ENCODE measurements at regions not wholly inside any gene's neighbourhood (a gene's known extent, or its start where the extent isn't known, plus 50 kb on each side); places are given as distances from the start of the nearest gene placed in this dataset.

DNA sequence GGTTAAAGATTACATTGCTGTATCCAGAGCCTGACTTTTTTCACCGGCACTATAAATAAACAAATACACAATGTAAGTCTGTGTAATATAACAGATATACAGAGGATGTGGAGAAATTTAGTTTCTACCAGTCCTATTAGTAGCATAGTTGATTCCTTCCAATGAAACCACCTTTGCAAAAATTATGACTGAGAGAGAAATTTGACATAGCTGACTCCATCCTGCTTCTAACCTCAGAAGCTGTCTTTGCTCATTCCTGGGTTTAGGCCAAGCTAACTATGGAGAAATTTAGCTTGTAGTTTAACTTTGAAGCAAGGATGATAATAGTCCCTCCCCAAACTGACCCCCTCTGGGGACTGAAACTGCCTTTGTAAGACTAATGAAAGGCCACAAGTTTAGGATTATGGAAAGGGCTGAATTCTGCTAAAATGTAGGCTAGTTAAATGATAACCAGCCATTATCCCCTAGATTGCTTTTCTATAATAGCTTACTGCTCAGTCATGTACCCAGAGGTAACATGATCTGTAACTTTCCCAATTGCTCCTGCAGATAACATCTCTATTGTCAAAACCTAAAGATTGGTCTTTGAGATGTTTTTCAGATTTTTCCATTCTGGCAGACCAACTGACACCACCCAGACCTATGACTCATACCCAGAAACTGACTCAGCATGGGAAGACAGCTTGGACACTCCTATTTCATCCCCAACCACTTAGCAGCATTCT, 172.8 kb upstream of the ARG1 start:
- Histone ChIP-seq H3K4me3 (no peak overlapping the region), H3K27me3 (no peaks in the 10 kb centered on the region), H3K27ac (no peak overlapping the region), H3K9me3 (no peaks in the 10 kb centered on the region), H3K4me1 (ENCODE audit: insufficient read depth) (peaks cover 4% of the 10 kb centered on the region), H3K36me3 (no peaks in the 10 kb centered on the region)
- DNase-seq: no peak
- 79 to 97% (median 82%) methylated on average over 1 of the region's 1 CpG for WGBS, 3 donors
- TF ChIP-seq POLR2A (IDR thresholded peaks at IDR 0.05) (no peak), CTCF (IDR thresholded peaks at IDR 0.05) (no peak), EP300 (IDR thresholded peaks at IDR 0.05) (no peak)
- intact Hi-C loops (cut with DNase I): no loop called here

- no peaks in the 10 kb centered on the region for H3K9me3 ChIP-seq
- no peak overlapping the region for H3K27ac ChIP-seq
- no peaks in the 10 kb centered on the region for H3K36me3 ChIP-seq
- DNase-seq: no peak
- peaks cover 4% of the 10 kb centered on the region for H3K4me1 ChIP-seq (ENCODE audit: insufficient read depth)
- H3K4me3 ChIP-seq: no peak overlapping the region
- no peak for TF ChIP-seq EP300 (IDR thresholded peaks at IDR 0.05)
- no peak for TF ChIP-seq CTCF (IDR thresholded peaks at IDR 0.05)
- TF ChIP-seq POLR2A (IDR thresholded peaks at IDR 0.05): no peak
- WGBS, 3 donors: 80 to 86% (median 82%) methylated on average over 2 of the region's 2 CpGs
- intact Hi-C loops (cut with DNase I): no loop called here
- H3K27me3 ChIP-seq: no peaks in the 10 kb centered on the region
These were observed 172.1 kb upstream of the ARG1 start for GRCh38 chr6:131400779-131401496.

- H3K27me3 ChIP-seq: no peaks in the 10 kb centered on the region
These were observed 164.2 kb upstream of the ARG1 start for GRCh38 chr6:131408811-131409210.

DNA sequence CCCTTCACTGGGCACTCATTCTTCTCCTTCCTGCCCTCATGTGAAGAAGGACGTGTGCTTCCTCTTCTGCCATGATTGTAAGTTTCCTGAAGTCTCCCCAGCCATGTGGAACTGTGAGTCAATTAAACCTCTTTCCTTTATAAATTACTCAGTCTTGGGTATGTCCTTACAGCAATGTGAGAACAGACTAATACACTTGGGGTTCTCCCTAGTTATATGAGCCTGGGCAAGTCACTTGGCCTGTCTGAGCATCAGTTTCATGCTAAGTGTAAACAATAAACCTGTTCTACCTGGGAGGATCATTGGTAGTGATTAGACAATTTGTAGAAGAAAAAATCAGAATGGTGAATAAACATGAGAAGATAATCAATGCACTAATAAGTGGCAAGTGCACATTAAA, 162.2 kb upstream of the ARG1 start:
- Histone ChIP-seq H3K9me3 (no peaks in the 10 kb centered on the region), H3K4me3 (no peak overlapping the region), H3K4me1 (ENCODE audit: insufficient read depth) (no peaks in the 10 kb centered on the region), H3K27me3 (no peaks in the 10 kb centered on the region), H3K27ac (no peak overlapping the region), H3K36me3 (no peaks in the 10 kb centered on the region)
- no peak for DNase-seq
- WGBS, 3 donors: 65 to 85% (median 81%) methylated on average over 1 of the region's 1 CpG
- intact Hi-C loops (cut with DNase I): no loop called here
- TF ChIP-seq POLR2A (IDR thresholded peaks at IDR 0.05) (no peak), EP300 (IDR thresholded peaks at IDR 0.05) (no peak), CTCF (IDR thresholded peaks at IDR 0.05) (no peak)

More at GRCh38 chr6:131408811-131409210, 164.2 kb upstream of the ARG1 start:
- TF ChIP-seq CTCF (IDR thresholded peaks at IDR 0.05) (no peak), EP300 (IDR thresholded peaks at IDR 0.05) (no peak), POLR2A (IDR thresholded peaks at IDR 0.05) (no peak)
- 78 to 83% (median 79%) methylated on average over 1 of the region's 1 CpG for WGBS, 3 donors
- intact Hi-C loops (cut with DNase I): no loop called here
- Histone ChIP-seq H3K4me1 (ENCODE audit: insufficient read depth) (no peaks in the 10 kb centered on the region), H3K36me3 (no peaks in the 10 kb centered on the region), H3K9me3 (no peaks in the 10 kb centered on the region), H3K27ac (no peak overlapping the region), H3K4me3 (no peak overlapping the region)
- no peak for DNase-seq

Measured in ovary (tissue), 7 donors.